Smooth muscle cell (in vitro differentiated cells): ENCODE measurements at regions not wholly inside any gene's neighbourhood (a gene's known extent, or its start where the extent isn't known, plus 50 kb on each side); places are given as distances from the start of the nearest gene placed in this dataset.

ENCODE experiments used
- DNase-seq: peaks from one replicate; lab custom pipeline; 2025; ENCODE audit not compliant: unreplicated experiment; lab: John Stamatoyannopoulos, UW
- H2AFZ ChIP-seq: fragments of 200-600 bp; sonication (generic); 2 replicates; pipeline ENCODE4 v1.6.0; 2016; ENCODE audit warnings: antibody characterized with exemption, low read depth, mild to moderate bottlenecking
- H3F3A ChIP-seq: fragments of 200-600 bp; sonication (generic); 2 replicates; pipeline ENCODE4 v1.6.0; 2017; ENCODE audit warnings: antibody characterized with exemption, low read depth
- H3K27ac ChIP-seq: fragments of 200-600 bp; sonication (generic); 2 replicates; pipeline ENCODE4 v1.5.1; 2016; ENCODE audit warnings: low read depth, mild to moderate bottlenecking
- H3K27me3 ChIP-seq: fragments of 200-600 bp; sonication (generic); 2 replicates; pipeline ENCODE4 v1.6.1; 2016; ENCODE audit warnings: low read depth, mild to moderate bottlenecking
- H3K36me3 ChIP-seq: fragments of 200-600 bp; sonication (generic); 2 replicates; pipeline ENCODE4 v1.5.1; 2016; ENCODE audit warnings: low read depth
- H3K4me1 ChIP-seq: fragments of 200-600 bp; sonication (generic); 2 replicates; pipeline ENCODE4 v1.5.1; 2016; ENCODE audit warnings: low read depth
- H3K4me2 ChIP-seq: fragments of 200-600 bp; sonication (generic); 2 replicates; pipeline ENCODE4 v1.6.0; 2016; ENCODE audit warnings: mild to moderate bottlenecking
- H3K4me3 ChIP-seq: fragments of 200-600 bp; sonication (generic); 2 replicates; pipeline ENCODE4 v1.5.1; 2016; ENCODE audit warnings: mild to moderate bottlenecking
- H3K79me2 ChIP-seq: fragments of 200-600 bp; sonication (generic); 2 replicates; pipeline ENCODE4 v1.6.0; 2016; ENCODE audit warnings: low read depth, mild to moderate bottlenecking
- H3K9ac ChIP-seq: fragments of 200-600 bp; sonication (generic); 2 replicates; pipeline ENCODE4 v1.6.0; 2016; ENCODE audit warnings: low read depth
- H3K9me3 ChIP-seq: fragments of 200-600 bp; sonication (generic); replicated peaks from 2 replicates; pipeline ENCODE4 v1.5.1; 2016; ENCODE audit warnings: low read depth
- H4K20me1 ChIP-seq: fragments of 200-600 bp; sonication (generic); 2 replicates; pipeline ENCODE4 v1.6.0; 2016; ENCODE audit warnings: low read depth
- CTCF ChIP-seq: fragments of 200-600 bp; sonication (generic); IDR thresholded peaks from 2 replicates; pipeline ENCODE4 v1.5.1; 2017; ENCODE audit warnings: borderline replicate concordance, mild to moderate bottlenecking, antibody characterized with exemption; ENCODE audit not compliant: insufficient read depth, poor library complexity, severe bottlenecking
- WGBS: methylation state at CpG from one replicate; pipeline ENCODE4 v1.1.7; 2016; ENCODE audit warnings: low lambda C conversion rate; 5-methylcytosine and 5-hydroxymethylcytosine counted together

- H3K79me2 ChIP-seq: no peaks in the 10 kb centered on the region
- H3K9me3 ChIP-seq: no peaks in the 10 kb centered on the region
- 93% methylated on average over 12 of the region's 12 CpGs for WGBS
- no peak overlapping the region for H2AFZ ChIP-seq
- H3K4me2 ChIP-seq: no peak overlapping the region
- no peaks in the 10 kb centered on the region for H3K36me3 ChIP-seq
- no peaks in the 10 kb centered on the region for H4K20me1 ChIP-seq
- H3K27ac ChIP-seq: no peak overlapping the region
- H3K4me3 ChIP-seq: no peak overlapping the region
- no peaks in the 10 kb centered on the region for H3F3A ChIP-seq
- no peaks in the 10 kb centered on the region for H3K4me1 ChIP-seq
- no peaks in the 10 kb centered on the region for H3K27me3 ChIP-seq
- no peak overlapping the region for H3K9ac ChIP-seq
- TF ChIP-seq CTCF: no peak
- no peak for DNase-seq
Measured at GRCh38 chr10:2679646-2680045, 387.7 kb upstream of the PFKP start.

GRCh38 chr10:2676455-2676854, 390.9 kb upstream of the PFKP start:
- H3K79me2 ChIP-seq: no peaks in the 10 kb centered on the region
- no peak overlapping the region for H3K9ac ChIP-seq
- H2AFZ ChIP-seq: no peak overlapping the region
- H3K27me3 ChIP-seq: no peaks in the 10 kb centered on the region
- H3K4me2 ChIP-seq: no peak overlapping the region
- H3K27ac ChIP-seq: no peak overlapping the region
- H3F3A ChIP-seq: no peaks in the 10 kb centered on the region
- WGBS: 100% methylated on average over 1 of the region's 1 CpG
- H4K20me1 ChIP-seq: no peaks in the 10 kb centered on the region
- H3K36me3 ChIP-seq: no peaks in the 10 kb centered on the region
- no peak for TF ChIP-seq CTCF
- H3K4me3 ChIP-seq: no peak overlapping the region
- no peak for DNase-seq
- no peaks in the 10 kb centered on the region for H3K9me3 ChIP-seq
- H3K4me1 ChIP-seq: no peaks in the 10 kb centered on the region

- no peak for DNase-seq
- no peak overlapping the region for H3K4me3 ChIP-seq
- H3K27ac ChIP-seq: no peak overlapping the region
- no peak overlapping the region for H3K9ac ChIP-seq
- H3K79me2 ChIP-seq: no peaks in the 10 kb centered on the region
- H3K4me2 ChIP-seq: no peak overlapping the region
- no peaks in the 10 kb centered on the region for H3K36me3 ChIP-seq
- H3F3A ChIP-seq: no peaks in the 10 kb centered on the region
- H3K9me3 ChIP-seq: no peaks in the 10 kb centered on the region
- no peaks in the 10 kb centered on the region for H4K20me1 ChIP-seq
- no peaks in the 10 kb centered on the region for H3K27me3 ChIP-seq
- no peak overlapping the region for H2AFZ ChIP-seq
- H3K4me1 ChIP-seq: no peaks in the 10 kb centered on the region
- TF ChIP-seq CTCF: no peak
Measured at GRCh38 chr10:2674451-2674850, 392.9 kb upstream of the PFKP start.

- no peak for DNase-seq
- Histone ChIP-seq H3K27ac (no peak overlapping the region), H2AFZ (no peak overlapping the region), H3K79me2 (no peaks in the 10 kb centered on the region), H3K4me2 (no peak overlapping the region), H4K20me1 (no peaks in the 10 kb centered on the region), H3K9me3 (no peaks in the 10 kb centered on the region), H3K36me3 (no peaks in the 10 kb centered on the region), H3K4me1 (no peaks in the 10 kb centered on the region), H3K4me3 (no peak overlapping the region), H3F3A (no peaks in the 10 kb centered on the region), H3K27me3 (no peaks in the 10 kb centered on the region), H3K9ac (no peak overlapping the region)
- 88% methylated on average over 7 of the region's 7 CpGs for WGBS
- TF ChIP-seq CTCF: no peak
Measured at GRCh38 chr10:2670864-2671263, 396.5 kb upstream of the PFKP start.
